Fibroblast of skin of scalp (primary cell): ENCODE measurements at regions not wholly inside any gene's neighbourhood (a gene's known extent, or its start where the extent isn't known, plus 50 kb on each side); places are given as distances from the start of the nearest gene placed in this dataset.

Source experiments
- DNase-seq: peaks from one replicate; pipeline ENCODE4 v3.0.0-alpha.2; 2013

GRCh38 chr5:168140241-168140640 is 151.2 kb upstream of the WWC1 start:
- DNase-seq = no peak

GRCh38 chr5:168142402-168142801 is 149.0 kb upstream of the WWC1 start:
- DNase-seq = no peak

- peak; percentile 22 for DNase-seq
Observed at GRCh38 chr5:168143521-168143920, 147.9 kb upstream of the WWC1 start.

GRCh38 chr5:168147106-168147505 is 144.3 kb upstream of the WWC1 start:
- no peak for DNase-seq

- peak; percentile 18 for DNase-seq
Observed at GRCh38 chr5:168147568-168148360, 143.7 kb upstream of the WWC1 start.

GRCh38 chr5:168151041-168151440 is 140.4 kb upstream of the WWC1 start:
- no peak for DNase-seq

- DNase-seq = peak; percentile 78
Observed at GRCh38 chr5:168152660-168153059, 138.8 kb upstream of the WWC1 start.

GRCh38 chr5:168153263-168153875 is 138.1 kb upstream of the WWC1 start:
- peak; percentile 91 for DNase-seq

GRCh38 chr5:168153876-168154270 is 137.6 kb upstream of the WWC1 start:
- peak; percentile 59 for DNase-seq

GRCh38 chr5:168155585-168155984 is 135.9 kb upstream of the WWC1 start:
- no peak for DNase-seq

- DNase-seq = no peak
Observed at GRCh38 chr5:168156170-168156569, 135.3 kb upstream of the WWC1 start.

- DNase-seq = no peak
Observed at GRCh38 chr5:168157141-168157540, 134.3 kb upstream of the WWC1 start.

GRCh38 chr5:168159425-168159824 is 132.0 kb upstream of the WWC1 start:
- DNase-seq = no peak

GRCh38 chr5:168162464-168162863 is 129.0 kb upstream of the WWC1 start:
- DNase-seq = no peak

- DNase-seq = no peak
Observed at GRCh38 chr5:168163966-168164365, 127.5 kb upstream of the WWC1 start.

GRCh38 chr5:168165221-168165914 is 126.1 kb upstream of the WWC1 start:
- peak; percentile 21 for DNase-seq

- no peak for DNase-seq
Observed at GRCh38 chr5:168165977-168166376, 125.5 kb upstream of the WWC1 start.

- DNase-seq = no peak
Observed at GRCh38 chr5:168167338-168167737, 124.1 kb upstream of the WWC1 start.

GRCh38 chr5:168168978-168169698 is 122.3 kb upstream of the WWC1 start:
- DNase-seq = no peak

GRCh38 chr5:168169791-168170190 is 121.7 kb upstream of the WWC1 start:
- DNase-seq = no peak

GRCh38 chr5:168171901-168172759 is 119.3 kb upstream of the WWC1 start:
- peak; percentile 20 for DNase-seq

- DNase-seq = peak; percentile 22
Observed at GRCh38 chr5:168172760-168173223, 118.7 kb upstream of the WWC1 start.
